ENCODE measurements at regions not wholly inside any gene's neighbourhood (a gene's known extent, or its start where the extent isn't known, plus 50 kb on each side); places are given as distances from the start of the nearest gene placed in this dataset.

- TF ChIP-seq, protein P1, sequence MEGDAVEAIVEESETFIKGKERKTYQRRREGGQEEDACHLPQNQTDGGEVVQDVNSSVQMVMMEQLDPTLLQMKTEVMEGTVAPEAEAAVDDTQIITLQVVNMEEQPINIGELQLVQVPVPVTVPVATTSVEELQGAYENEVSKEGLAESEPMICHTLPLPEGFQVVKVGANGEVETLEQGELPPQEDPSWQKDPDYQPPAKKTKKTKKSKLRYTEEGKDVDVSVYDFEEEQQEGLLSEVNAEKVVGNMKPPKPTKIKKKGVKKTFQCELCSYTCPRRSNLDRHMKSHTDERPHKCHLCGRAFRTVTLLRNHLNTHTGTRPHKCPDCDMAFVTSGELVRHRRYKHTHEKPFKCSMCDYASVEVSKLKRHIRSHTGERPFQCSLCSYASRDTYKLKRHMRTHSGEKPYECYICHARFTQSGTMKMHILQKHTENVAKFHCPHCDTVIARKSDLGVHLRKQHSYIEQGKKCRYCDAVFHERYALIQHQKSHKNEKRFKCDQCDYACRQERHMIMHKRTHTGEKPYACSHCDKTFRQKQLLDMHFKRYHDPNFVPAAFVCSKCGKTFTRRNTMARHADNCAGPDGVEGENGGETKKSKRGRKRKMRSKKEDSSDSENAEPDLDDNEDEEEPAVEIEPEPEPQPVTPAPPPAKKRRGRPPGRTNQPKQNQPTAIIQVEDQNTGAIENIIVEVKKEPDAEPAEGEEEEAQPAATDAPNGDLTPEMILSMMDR (CRISPR knock-in tag; IDR thresholded peaks at IDR 0.05): no peak
- TF ChIP-seq TCF7 (IDR thresholded peaks at IDR 0.05; ENCODE audit: low read depth): 0 out of 2 replicates have a peak, but pooled peaks have one; percentile 41
- TF ChIP-seq PHB2 (IDR thresholded peaks at IDR 0.05; ENCODE audit: partially characterized antibody): no peak
Observed at GRCh38 chr14:65195042-65195719, 92.9 kb upstream of the MAX start.
